GM12878 (cell line): ENCODE measurements at regions not wholly inside any gene's neighbourhood (a gene's known extent, or its start where the extent isn't known, plus 50 kb on each side); places are given as distances from the start of the nearest gene placed in this dataset.

ENCODE experiments used
- ASH2L ChIP-seq: fragments of 300-600, 200-600 bp; sonication (generic); IDR thresholded peaks from 2 replicates; pipeline ENCODE4 v1.6.1; 2017; ENCODE audit warnings: low read depth, mild to moderate bottlenecking, borderline replicate concordance
- BHLHE40 ChIP-seq, 2 experiments: fragments of 450-650 bp in 1 of 2; IDR thresholded peaks; 2 replicates each; pipeline ENCODE4 v1.6.1; 2011 to 2017; ENCODE audit warnings: low read depth in 2 of 2, borderline replicate concordance in 1 of 2, improper control_type of control experiment in 1 of 2, low read length in 1 of 2, mild to moderate bottlenecking in 1 of 2
- BRCA1 ChIP-seq: IDR thresholded peaks from 2 replicates; pipeline ENCODE4 v1.6.1; 2011; ENCODE audit warnings: low read depth, low read length, improper control_type of control experiment
- CHD1 ChIP-seq: IDR thresholded peaks from 2 replicates; pipeline ENCODE4 v1.6.1; 2012; ENCODE audit warnings: low read depth, low read length, improper control_type of control experiment
- CREB1 ChIP-seq: IDR thresholded peaks from 2 replicates; pipeline ENCODE4 v1.6.1; 2012; ENCODE audit warnings: low read depth, mild to moderate bottlenecking, inconsistent platforms
- CREM ChIP-seq: IDR thresholded peaks from 2 replicates; pipeline ENCODE4 v1.6.1; 2014; ENCODE audit warnings: antibody characterized with exemption, low read depth
- CTCF ChIP-seq, 3 experiments: IDR thresholded peaks in 2 of 3; conservative IDR thresholded peaks in 1 of 3; 2 replicates each; pipeline ENCODE4 v1.5.1; 2011; ENCODE audit warnings: low read depth in 3 of 3, low read length in 3 of 3, mild to moderate bottlenecking in 3 of 3, control low read depth in 2 of 3, moderate library complexity in 2 of 3, inconsistent platforms in 1 of 3, mixed read lengths in 1 of 3; ENCODE audit not compliant: control insufficient read depth in 2 of 3, insufficient read depth in 1 of 3; ENCODE audit errors: extremely low read depth in 1 of 3
- DPF2 ChIP-seq: fragments of 450-650 bp; IDR thresholded peaks from 2 replicates; pipeline ENCODE4 v1.6.1; 2017; ENCODE audit warnings: mild to moderate bottlenecking
- E2F4 ChIP-seq: IDR thresholded peaks from 2 replicates; pipeline ENCODE4 v1.6.1; 2012; ENCODE audit warnings: low read depth, low read length, improper control_type of control experiment
- E4F1 ChIP-seq: fragments of 450-650 bp; IDR thresholded peaks from 2 replicates; pipeline ENCODE4 v1.6.1; 2018; ENCODE audit warnings: borderline replicate concordance, mild to moderate bottlenecking; ENCODE audit not compliant: partially characterized antibody
- POLR2A ChIP-seq: IDR thresholded peaks from 2 replicates; pipeline ENCODE4 v1.6.1; 2011; ENCODE audit warnings: low read depth, mild to moderate bottlenecking, low read length
- POU2F2 ChIP-seq: IDR thresholded peaks from 3 replicates; pipeline ENCODE4 v1.6.1; 2011; ENCODE audit warnings: low read depth, mild to moderate bottlenecking, low read length, borderline replicate concordance
- SKIL ChIP-seq: fragments of 450-650 bp; IDR thresholded peaks from 2 replicates; pipeline ENCODE4 v1.6.1; 2017; ENCODE audit warnings: mild to moderate bottlenecking, low read depth, inconsistent platforms; ENCODE audit not compliant: poor library complexity, severe bottlenecking
- WRNIP1 ChIP-seq: IDR thresholded peaks from 2 replicates; pipeline ENCODE4 v1.6.1; 2011; ENCODE audit warnings: low read depth, low read length, improper control_type of control experiment, borderline replicate concordance
- ZBTB11 ChIP-seq: fragments of 450-650 bp; formaldehyde crosslinking; IDR thresholded peaks from 2 replicates; pipeline ENCODE4 v1.5.0; 2022; ENCODE audit warnings: mild to moderate bottlenecking, missing genetic modification characterization
- TF ChIP-seq, protein P1 (sequence below): fragments of 450-650 bp; IDR thresholded peaks from 2 replicates; pipeline ENCODE4 v1.6.1; 2016; ENCODE audit warnings: mild to moderate bottlenecking

GRCh38 chr21:43354026-43354420 lies 72.9 kb downstream of the SIK1 start (continued):
- TF ChIP-seq E4F1 (no peak), CTCF (IDR thresholded peaks at IDR 0.05 in 2 of 3, conservative IDR thresholded peaks at IDR 0.05 in 1 of 3; ENCODE audit: control insufficient read depth in 2 of 3, extremely low read depth in 1 of 3, insufficient read depth in 1 of 3, low read depth in 3 of 3, low read length in 3 of 3) (no peak), CHD1 (no peak), ASH2L (no peak), BRCA1 (no peak), SKIL (no peak), BHLHE40 (IDR thresholded peaks at IDR 0.05; ENCODE audit: borderline replicate concordance in 1 of 2, low read depth in 2 of 2, low read length in 1 of 2) (peak; percentile 74 to 84), WRNIP1 (no peak), POU2F2 (peak; percentile 47; the same call in 1 of the 3 replicates), CREB1 (no peak), CREM (peak; percentile 22; the same call in 1 of the 2 replicates), DPF2 (no peak), POLR2A (no peak), E2F4 (no peak), ZBTB11 (CRISPR knock-in tag) (no peak)
- TF ChIP-seq, protein P1, sequence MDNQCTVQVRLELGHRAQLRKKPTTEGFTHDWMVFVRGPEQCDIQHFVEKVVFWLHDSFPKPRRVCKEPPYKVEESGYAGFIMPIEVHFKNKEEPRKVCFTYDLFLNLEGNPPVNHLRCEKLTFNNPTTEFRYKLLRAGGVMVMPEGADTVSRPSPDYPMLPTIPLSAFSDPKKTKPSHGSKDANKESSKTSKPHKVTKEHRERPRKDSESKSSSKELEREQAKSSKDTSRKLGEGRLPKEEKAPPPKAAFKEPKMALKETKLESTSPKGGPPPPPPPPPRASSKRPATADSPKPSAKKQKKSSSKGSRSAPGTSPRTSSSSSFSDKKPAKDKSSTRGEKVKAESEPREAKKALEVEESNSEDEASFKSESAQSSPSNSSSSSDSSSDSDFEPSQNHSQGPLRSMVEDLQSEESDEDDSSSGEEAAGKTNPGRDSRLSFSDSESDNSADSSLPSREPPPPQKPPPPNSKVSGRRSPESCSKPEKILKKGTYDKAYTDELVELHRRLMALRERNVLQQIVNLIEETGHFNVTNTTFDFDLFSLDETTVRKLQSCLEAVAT, result no peak
